Natural killer cell treated with Interleukin-12 subunit alpha and Interleukin-12 subunit beta and Interleukin-15 and Interleukin-18, amount 100 ng/mL, for 72 hours (primary cell): ENCODE measurements at regions not wholly inside any gene's neighbourhood (a gene's known extent, or its start where the extent isn't known, plus 50 kb on each side); places are given as distances from the start of the nearest gene placed in this dataset.

Experiments used
- ATAC-seq, 2 donors: fragments of 150-1000 bp; cut with Tn5 transposase in 1 of 2; sonication (Bioruptor Pico), chemical (Tn5 transposase) in 1 of 2; 2 replicates each; pipeline ENCODE4 v1.10.0; 2021
- DNase-seq: peaks from one replicate; pipeline ENCODE4 v3.0.0; 2022; ENCODE audit warnings: low spot score
- H3K27ac Mint-ChIP-seq, 2 donors: 1 replicate in 1 of 2; 2 replicates in 1 of 2; pipeline ENCODE4 v1.8.0; 2022; ENCODE audit warnings: mixed read lengths in 2 of 2, mild to moderate bottlenecking in 1 of 2, moderate library complexity in 1 of 2
- H3K27me3 Mint-ChIP-seq, 2 donors: 1 replicate in 1 of 2; 2 replicates in 1 of 2; pipeline ENCODE4 v1.8.0; 2022; ENCODE audit warnings: mixed read lengths in 2 of 2
- H3K36me3 Mint-ChIP-seq: one replicate; pipeline ENCODE4 v1.8.0; 2022; ENCODE audit warnings: mixed read lengths
- H3K4me1 Mint-ChIP-seq, 2 donors: 1 replicate in 1 of 2; 2 replicates in 1 of 2; pipeline ENCODE4 v1.8.0; 2022; ENCODE audit warnings: low read depth in 2 of 2, mixed read lengths in 2 of 2, mild to moderate bottlenecking in 1 of 2
- H3K4me3 Mint-ChIP-seq: one replicate; pipeline ENCODE4 v1.8.0; 2022; ENCODE audit warnings: mixed read lengths
- H3K9me3 Mint-ChIP-seq: 2 replicates; pipeline ENCODE4 v1.8.0; 2022; ENCODE audit warnings: mixed read lengths

DNA sequence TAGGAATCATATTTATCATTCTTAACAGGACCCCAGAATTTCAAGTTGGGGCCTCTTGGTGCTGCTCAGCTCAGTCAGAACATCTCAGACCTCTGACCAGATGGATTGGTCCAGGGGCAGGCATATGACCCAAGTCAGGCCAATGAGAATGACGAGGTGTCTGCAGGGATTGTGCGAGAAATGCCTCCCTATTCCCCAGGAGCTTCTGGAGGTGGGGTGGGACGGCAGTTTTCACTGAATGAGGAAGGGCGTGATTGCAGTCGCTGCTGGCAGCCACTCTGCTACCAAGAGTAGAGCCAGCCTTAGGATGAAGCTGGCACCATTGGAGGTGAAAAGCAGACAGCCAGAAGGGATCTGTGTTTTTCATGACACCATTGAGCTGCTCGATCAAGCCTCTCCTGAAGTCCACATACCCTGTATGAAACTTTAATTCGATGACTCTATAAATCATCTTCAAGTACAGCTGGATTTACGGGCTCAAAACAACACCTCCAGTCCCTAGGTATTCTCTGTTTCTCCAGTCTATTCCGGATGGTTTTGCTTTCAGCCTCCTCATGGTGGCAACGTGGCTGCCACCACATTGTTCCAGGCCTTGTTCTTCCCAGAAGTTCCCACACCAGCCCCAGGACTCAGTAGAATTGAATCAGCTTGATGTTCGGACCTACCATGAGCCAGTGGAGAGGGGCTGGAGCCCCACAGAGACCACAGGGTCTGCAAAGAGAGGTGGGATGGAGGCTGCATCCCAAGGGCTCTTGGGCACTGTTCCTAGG lies 70.2 kb upstream of the ADAMTS2 start:
- no peaks in the 10 kb centered on the region for H3K36me3 Mint-ChIP-seq
- DNase-seq (peak; percentile 39), ATAC-seq (no peak)
- no peak overlapping the region for H3K27ac Mint-ChIP-seq
- peaks cover 5 to 7% of the 10 kb centered on the region in 2 donors for H3K27me3 Mint-ChIP-seq
- no peaks in the 10 kb centered on the region for H3K9me3 Mint-ChIP-seq
- H3K4me1 Mint-ChIP-seq = no peaks in the 10 kb centered on the region
- no peak overlapping the region for H3K4me3 Mint-ChIP-seq

DNA sequence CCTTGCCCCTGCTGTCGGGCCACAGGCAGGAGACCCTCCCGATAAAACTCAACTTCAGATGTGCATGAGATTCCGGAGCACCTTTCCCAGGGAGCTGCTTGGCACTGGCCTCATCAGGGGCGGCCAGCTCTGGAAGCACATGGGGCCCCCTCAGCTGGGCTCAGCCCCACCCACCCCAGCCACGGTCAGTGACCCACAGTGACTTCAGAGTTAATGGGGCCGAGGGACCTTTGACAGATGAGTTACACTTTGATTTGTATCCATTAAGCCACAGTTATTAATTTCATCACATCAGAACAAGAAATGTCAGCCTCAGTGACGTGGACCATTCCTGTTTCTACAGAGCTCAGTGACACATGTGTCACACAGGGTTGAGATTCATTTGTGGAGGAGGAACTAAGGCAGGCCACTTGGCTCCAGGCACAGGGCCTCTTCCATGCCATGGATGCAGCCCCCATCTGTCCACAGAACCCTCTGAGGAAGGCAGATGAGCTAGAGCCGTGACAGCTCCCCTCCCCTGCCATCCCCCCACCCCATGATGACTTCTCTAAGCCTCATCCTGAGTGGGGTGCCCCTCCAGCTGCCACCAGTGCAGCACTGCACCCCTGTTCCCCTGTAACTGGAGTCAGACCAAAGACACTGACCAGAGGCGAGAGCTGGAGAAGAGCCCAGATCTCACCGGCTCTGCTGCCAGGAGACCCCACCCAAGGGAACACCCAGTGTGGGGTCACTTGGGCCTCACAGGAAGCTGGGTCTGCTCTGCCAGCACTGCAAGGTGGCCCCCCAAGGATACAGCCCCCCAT lies 69.4 kb upstream of the ADAMTS2 start:
- H3K27me3 Mint-ChIP-seq = peaks cover 5 to 7% of the 10 kb centered on the region in 2 donors
- H3K27ac Mint-ChIP-seq = no peak overlapping the region
- ATAC-seq (no peak), DNase-seq (peak; percentile 23)
- no peaks in the 10 kb centered on the region for H3K4me1 Mint-ChIP-seq
- no peaks in the 10 kb centered on the region for H3K36me3 Mint-ChIP-seq
- no peak overlapping the region for H3K4me3 Mint-ChIP-seq
- H3K9me3 Mint-ChIP-seq = no peaks in the 10 kb centered on the region

DNA sequence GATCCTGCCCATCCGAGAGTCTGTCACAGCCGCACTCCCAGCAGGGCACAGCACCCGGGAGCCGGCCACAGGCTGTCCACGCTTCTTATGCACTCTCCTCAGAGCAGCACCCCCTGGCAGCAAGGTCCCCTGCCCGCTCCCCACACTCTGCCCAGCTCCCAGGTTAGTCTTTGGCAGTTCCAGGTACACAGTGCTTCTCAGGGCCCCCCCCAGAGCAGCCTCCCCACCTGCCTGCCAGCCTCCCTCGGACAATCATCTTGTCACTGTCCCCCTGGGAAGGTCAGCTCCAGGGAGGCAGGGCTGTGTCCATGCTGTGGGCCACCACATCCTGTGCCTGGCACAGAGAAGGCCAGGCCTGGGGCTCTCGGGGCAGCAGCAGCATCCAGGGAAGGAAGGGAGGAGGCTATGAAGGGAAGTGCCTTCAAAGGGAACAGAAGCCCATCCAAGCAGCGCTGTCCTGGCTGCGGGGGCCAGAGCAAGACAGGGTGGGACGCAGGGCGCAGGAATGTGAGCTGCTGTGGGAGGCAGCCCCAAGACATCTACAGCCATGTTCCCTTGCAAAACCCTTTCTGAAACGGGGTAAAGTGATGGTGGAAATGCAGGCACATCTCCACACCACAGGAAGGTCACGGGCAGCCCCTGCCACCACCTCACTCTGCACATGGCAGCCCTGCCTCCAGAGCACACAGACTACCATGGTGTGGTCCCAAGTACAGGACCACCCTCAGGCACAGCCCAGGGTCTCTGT lies 68.6 kb upstream of the ADAMTS2 start:
- Mint-ChIP-seq H3K4me1 (no peaks in the 10 kb centered on the region), H3K27ac (no peak overlapping the region), H3K9me3 (no peaks in the 10 kb centered on the region), H3K4me3 (no peak overlapping the region), H3K36me3 (no peaks in the 10 kb centered on the region), H3K27me3 (peaks cover 5 to 7% of the 10 kb centered on the region in 2 donors)
- DNase-seq (peak; percentile 56), ATAC-seq (peak in 1 of 2 donors; percentile 20)

DNA sequence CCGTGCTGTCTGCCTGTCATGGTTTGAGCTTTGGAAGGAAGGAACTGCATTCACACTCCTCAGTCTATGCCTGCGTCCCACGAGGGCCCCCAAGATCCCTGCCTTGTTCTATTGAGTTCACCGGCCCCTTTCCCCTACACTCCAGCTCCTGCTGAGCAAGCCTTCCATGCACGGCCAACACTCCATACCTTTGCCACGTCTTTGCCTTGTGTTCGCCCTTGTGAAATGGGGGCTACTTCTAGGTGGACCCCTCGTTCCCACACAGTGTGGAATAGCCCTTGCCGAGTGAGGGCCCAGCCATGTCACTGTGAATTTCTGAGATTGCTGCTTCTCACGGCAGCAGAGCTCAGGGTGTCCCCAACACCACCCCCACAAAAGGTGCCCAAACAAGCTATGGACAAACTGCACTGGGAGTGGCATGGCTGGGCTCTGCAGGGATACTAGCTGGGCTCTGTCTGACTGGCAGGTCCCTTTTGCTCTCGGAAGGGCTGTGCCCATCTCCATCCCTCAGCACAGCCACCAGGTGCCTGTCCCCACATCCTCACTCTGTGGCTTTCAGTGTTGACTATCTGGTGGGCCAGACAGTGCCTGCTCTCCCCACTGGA lies 67.9 kb upstream of the ADAMTS2 start:
- Mint-ChIP-seq H3K4me3 (no peak overlapping the region), H3K4me1 (no peaks in the 10 kb centered on the region), H3K9me3 (no peaks in the 10 kb centered on the region), H3K36me3 (no peaks in the 10 kb centered on the region), H3K27ac (no peak overlapping the region), H3K27me3 (peaks cover 5 to 7% of the 10 kb centered on the region in 2 donors)
- no peak for ATAC-seq
- peak; percentile 44 for DNase-seq

DNA sequence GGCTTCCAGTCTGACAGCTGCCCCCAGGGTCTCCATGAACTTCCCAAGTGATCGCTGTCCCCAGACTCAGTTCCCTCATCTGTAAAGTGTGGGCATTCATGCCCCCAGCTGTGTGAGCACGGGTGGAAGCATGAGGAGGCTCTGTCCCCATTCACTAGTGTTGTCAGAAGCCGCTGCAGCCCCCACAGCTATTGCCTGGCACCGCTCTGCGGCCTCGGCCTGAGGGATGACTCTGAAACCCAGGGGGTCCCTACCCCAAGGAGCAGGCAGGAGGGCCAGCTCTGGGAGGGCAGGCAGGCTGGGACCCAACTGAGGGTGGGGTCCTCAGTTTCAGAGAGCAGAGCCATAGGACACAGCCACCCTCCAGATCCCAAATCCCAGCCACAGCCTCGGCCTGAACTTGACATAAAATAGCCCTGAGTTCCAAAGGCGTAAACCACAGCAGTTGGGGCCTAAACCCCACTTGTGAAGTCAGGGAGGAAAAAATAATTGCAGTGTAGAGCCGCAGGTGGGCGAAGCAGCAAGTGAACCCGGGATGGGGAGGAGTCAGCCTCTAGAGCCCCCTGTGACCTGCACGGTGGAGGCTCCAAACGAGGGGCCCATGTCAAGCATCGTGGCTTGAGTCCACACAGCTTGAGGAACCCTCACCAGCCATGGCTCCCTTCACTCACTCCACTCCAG lies 66.0 kb upstream of the ADAMTS2 start:
- Mint-ChIP-seq H3K4me1 (no peaks in the 10 kb centered on the region), H3K9me3 (no peaks in the 10 kb centered on the region), H3K27me3 (no peaks in the 10 kb centered on the region), H3K4me3 (no peak overlapping the region), H3K27ac (no peak overlapping the region), H3K36me3 (no peaks in the 10 kb centered on the region)
- peak; percentile 50 for DNase-seq
- ATAC-seq = no peak

DNA sequence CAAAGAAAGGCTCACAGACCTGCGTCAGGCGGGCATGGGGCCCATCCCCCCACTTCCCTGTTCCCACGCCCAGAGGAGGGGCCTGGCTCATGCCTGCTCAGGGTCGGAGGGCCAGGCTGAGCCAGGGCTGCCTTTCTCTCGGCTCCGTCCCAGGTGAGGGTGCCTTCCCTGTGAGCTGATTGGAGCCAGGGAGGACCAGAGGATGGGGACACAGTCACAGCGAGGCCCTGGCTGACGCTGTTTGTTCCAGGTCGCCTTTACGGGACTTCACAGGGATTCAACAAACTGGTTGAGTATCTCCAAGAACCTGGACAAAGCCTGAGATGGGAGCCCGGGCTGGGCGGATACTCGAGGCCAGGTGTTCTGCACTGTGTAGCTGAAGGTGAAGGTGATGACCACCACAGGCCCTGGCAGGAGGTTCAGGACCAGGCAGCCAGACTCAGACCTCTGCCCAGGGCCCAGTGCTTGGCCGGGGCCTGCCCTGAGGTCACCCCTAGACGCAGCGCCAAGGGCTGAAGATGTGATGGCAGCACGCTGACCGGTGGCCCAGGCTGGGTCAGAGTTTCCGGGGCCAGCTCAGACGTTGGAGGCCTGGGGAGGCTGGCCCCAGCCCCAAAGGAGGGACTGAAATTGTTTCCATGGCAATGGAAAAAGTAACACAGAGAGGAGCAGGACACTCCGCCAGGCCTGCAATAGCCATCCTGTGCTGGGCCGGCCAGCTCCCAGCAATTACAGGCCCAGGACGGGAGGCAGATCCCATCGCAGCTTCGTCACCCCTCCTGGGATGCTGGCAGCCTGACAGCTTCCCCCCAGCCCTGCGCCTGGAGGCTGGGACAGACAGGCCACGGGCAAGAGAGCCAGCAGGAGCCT lies 65.3 kb upstream of the ADAMTS2 start:
- no peak overlapping the region for H3K27ac Mint-ChIP-seq

DNA sequence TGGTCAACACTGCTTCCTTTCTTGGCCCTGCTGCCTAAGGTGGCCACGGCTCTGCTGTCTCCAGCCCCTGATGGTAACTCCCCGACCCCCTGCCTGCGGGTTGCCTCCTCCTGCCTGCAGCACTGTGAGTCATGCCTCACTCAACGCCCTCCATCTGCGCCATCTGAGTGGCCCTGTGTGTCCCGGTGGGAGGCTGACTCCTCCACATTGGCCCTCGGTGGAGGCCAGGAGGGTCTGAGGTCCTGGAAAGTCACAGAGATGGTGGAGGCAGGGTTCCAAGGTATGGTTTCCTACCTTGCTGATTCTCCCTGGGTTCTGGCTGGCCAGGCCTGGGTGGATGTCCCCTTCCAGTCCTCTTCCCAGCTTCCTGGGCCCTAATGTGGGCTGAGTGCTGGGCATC lies 64.5 kb upstream of the ADAMTS2 start:
- Mint-ChIP-seq H3K9me3 (no peaks in the 10 kb centered on the region), H3K4me3 (no peak overlapping the region), H3K27me3 (no peaks in the 10 kb centered on the region), H3K36me3 (no peaks in the 10 kb centered on the region), H3K27ac (no peak overlapping the region), H3K4me1 (no peaks in the 10 kb centered on the region)
- ATAC-seq (no peak), DNase-seq (peak; percentile 39)

More for the DNA sequence above, 65.3 kb upstream of the ADAMTS2 start:
- H3K27me3 Mint-ChIP-seq = no peaks in the 10 kb centered on the region
- H3K36me3 Mint-ChIP-seq = no peaks in the 10 kb centered on the region
- no peaks in the 10 kb centered on the region for H3K9me3 Mint-ChIP-seq
- no peaks in the 10 kb centered on the region for H3K4me1 Mint-ChIP-seq
- ATAC-seq (peak in 1 of 2 donors; percentile 50), DNase-seq (peak; percentile 53)
- no peak overlapping the region for H3K4me3 Mint-ChIP-seq

DNA sequence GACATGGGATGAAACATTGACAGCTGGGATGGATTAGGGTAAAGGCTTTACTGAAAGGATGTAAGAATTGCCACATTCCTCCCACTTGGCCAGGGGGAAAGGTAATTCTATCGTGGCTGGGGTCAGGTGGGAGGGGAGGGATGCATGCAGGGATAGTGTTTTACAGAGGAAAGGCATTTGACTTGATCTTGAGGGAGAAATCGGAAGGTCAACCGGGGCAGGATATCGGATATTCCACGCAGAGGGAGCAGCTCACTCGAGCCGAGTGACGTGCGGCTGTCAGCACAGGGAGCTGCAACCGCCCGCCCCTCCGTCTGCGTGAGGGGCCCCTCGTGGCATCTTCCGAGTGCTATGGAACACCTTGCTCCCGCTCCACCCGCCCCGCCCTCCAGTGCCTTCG lies 63.4 kb upstream of the ADAMTS2 start:
- DNase-seq (peak; percentile 38), ATAC-seq (no peak)
- H3K36me3 Mint-ChIP-seq = no peaks in the 10 kb centered on the region
- no peak overlapping the region for H3K4me3 Mint-ChIP-seq
- no peak overlapping the region for H3K27ac Mint-ChIP-seq
- H3K9me3 Mint-ChIP-seq = no peaks in the 10 kb centered on the region
- no peaks in the 10 kb centered on the region for H3K4me1 Mint-ChIP-seq
- H3K27me3 Mint-ChIP-seq = peaks cover 0 to under 1% of the 10 kb centered on the region in 2 donors

DNA sequence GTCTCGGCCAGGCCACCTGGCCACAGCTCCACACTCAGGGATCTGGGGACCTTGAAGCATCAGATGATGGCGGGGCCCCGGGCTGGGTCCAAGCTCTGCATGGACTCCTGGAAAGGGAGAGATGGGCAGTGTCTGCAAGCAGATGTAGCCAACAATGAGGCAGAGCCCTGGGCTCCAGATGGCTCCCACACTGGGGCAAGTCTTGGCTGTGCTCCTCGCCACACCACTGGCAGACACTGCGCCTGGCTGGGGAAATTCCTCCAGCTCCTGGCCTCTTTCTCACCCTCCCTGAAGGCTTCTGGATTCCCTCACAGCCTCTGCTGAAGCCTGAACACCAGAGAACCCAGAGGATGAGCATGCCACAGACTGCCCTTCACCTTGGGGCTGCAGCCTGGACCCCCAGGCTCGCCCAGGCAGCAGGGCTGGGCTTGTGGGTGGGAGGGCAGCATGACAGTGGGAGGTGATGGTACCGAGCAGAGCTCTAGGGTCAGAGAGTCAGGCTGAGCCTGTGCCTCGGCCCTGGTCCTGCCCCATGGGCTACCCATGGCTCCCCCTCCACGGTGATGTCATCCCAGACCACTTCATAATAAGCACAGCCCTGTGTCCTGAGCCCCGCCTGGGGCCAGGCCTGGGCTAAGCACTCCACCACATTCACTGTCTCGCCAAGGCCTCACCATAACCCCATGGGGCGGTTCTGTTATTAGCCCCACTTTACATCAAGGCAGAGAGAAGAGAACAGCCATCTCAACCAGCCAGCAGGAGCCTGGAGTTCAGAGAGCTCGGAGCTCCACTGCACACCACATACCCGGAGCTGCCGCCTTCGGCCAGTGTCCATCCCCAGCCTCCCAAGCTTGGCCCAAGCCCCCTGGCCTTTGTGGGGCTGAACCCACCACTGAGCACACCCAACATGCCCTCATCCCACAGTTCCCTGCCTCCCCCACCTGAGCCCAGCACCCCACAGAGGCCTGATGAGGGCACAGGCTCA lies 62.2 kb upstream of the ADAMTS2 start:
- Mint-ChIP-seq H3K4me3 (no peak overlapping the region), H3K27ac (no peak overlapping the region), H3K36me3 (no peaks in the 10 kb centered on the region), H3K9me3 (no peaks in the 10 kb centered on the region), H3K27me3 (peaks cover 0 to 6% of the 10 kb centered on the region in 2 donors), H3K4me1 (no peaks in the 10 kb centered on the region)
- DNase-seq = no peak
- peak; percentile 26 to 33 for ATAC-seq

DNA sequence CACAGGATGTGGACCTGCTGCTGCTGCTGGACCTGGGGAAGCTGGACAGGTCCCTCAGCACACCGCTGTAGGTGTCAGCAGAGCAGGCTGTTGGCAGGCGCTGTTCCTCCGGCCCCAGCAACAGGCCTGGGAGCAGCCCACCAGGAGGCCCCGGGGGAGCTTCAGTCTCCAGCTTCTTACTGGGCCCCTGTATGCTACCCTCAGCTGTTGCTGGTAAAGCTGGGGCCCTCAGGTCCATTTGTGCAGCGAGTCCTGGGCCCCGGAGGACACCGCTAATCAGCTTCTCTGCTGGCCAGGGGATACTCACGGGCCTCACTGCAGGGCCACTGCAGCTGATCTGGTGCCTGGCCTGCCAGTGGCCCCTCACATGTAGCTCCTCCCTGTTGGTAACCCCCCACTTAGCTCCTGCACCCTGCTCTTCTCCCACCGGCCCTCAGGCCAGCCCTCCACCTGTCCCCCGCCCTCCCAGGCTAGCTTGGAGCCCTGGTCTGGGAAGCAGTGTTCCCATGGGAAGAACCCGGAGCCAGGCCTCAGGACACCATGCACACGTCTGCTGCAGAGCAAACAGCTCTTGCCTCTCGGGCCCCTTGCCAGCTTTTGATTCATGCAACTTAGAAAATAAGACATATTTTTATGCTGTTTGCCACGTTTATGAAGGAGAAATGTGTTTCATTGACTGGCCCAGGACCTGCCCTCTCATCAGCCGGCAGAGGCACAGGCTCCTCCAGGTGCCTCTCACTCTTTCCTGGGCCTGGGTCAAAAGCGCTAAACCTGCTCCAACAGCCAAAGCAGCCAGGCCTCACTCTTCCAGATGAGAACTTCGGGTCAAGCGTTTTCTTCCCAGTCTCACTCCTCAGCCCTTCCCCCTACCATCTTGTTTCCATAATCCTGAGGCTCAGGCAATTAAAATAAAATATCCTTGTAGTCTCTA lies 61.0 kb upstream of the ADAMTS2 start:
- H3K4me1 Mint-ChIP-seq = no peaks in the 10 kb centered on the region
- peaks cover 0 to 6% of the 10 kb centered on the region in 2 donors for H3K27me3 Mint-ChIP-seq
- no peaks in the 10 kb centered on the region for H3K36me3 Mint-ChIP-seq
- DNase-seq (no peak), ATAC-seq (no peak)
- no peak overlapping the region for H3K4me3 Mint-ChIP-seq
- no peak overlapping the region for H3K27ac Mint-ChIP-seq
- no peaks in the 10 kb centered on the region for H3K9me3 Mint-ChIP-seq
